Adrenal gland (tissue), 9 donors: ENCODE measurements at regions not wholly inside any gene's neighbourhood (a gene's known extent, or its start where the extent isn't known, plus 50 kb on each side); places are given as distances from the start of the nearest gene placed in this dataset.

Source experiments
- DNase-seq, 7 donors: peaks; one replicate each; pipeline ENCODE4 v3.0.0-alpha.2; 2019 to 2020
- H3K27ac ChIP-seq, 5 donors: fragments of 200-600 bp; sonication (generic) in 4 of 5; 1 replicate in 3 of 5; 2 replicates in 2 of 5; pipeline versions ENCODE4 v1.5.1 to v1.8.0; 2016 to 2020; ENCODE audit warnings: mild to moderate bottlenecking in 1 of 5
- H3K27me3 ChIP-seq: fragments of 200-600 bp; 2 replicates; pipeline ENCODE4 v1.8.0; 2021
- H3K36me3 ChIP-seq, 2 donors: fragments of 200-600 bp; replicated peaks in 1 of 2; 1 replicate in 1 of 2; 2 replicates in 1 of 2; pipeline versions ENCODE4 v1.5.1 to v1.8.0; 2018 to 2022
- H3K4me1 ChIP-seq, 2 donors: fragments of 200-600 bp; replicated peaks in 1 of 2; 1 replicate in 1 of 2; 2 replicates in 1 of 2; pipeline versions ENCODE4 v1.5.1 to v1.8.0; 2018 to 2021
- H3K4me3 ChIP-seq, 4 donors: fragments of 200-600 bp; sonication (generic) in 3 of 4; one replicate each; pipeline ENCODE4 v1.5.1; 2016 to 2018
- H3K9me3 ChIP-seq, 3 donors: fragments of 200-600 bp; sonication (generic) in 1 of 3; replicated peaks in 1 of 3; 1 replicate in 2 of 3; 2 replicates in 1 of 3; pipeline versions ENCODE4 v1.5.1 to v1.8.0; 2016 to 2021
- POLR2A ChIP-seq, 2 donors: fragments of 450-650 bp; IDR thresholded peaks; one replicate each; pipeline ENCODE4 v1.6.1; 2017; ENCODE audit warnings: antibody characterized with exemption in 2 of 2, mild to moderate bottlenecking in 2 of 2, moderate library complexity in 1 of 2
- WGBS, 4 donors: extraction: QIAGEN DNeasy Blood & Tissue Kit in 2 of 4; methylation state at CpG; one replicate each; pipeline versions ENCODE4 v1.1.5 to v1.1.7; 2013 to 2017; 5-methylcytosine and 5-hydroxymethylcytosine counted together
- intact Hi-C, 2 donors: fragments of 100-400 bp; cut with DNase I; formaldehyde crosslinking; loops; one replicate each; pipeline versions ENCODE4 v1.14.1 to v1.15.0; 2022 to 2023
- TF ChIP-seq, protein P1 (sequence below), 6 experiments: fragments of 450-650 bp in 4 of 6; fragments of 200-600 bp in 2 of 6; sonication (generic) in 1 of 6; IDR thresholded peaks; 1 replicate in 5 of 6; 2 replicates in 1 of 6; pipeline versions ENCODE4 v1.5.1 to v1.8.0; 2016 to 2021; ENCODE audit warnings: antibody characterized with exemption in 6 of 6, mild to moderate bottlenecking in 2 of 6, moderate library complexity in 1 of 6
- donor health status: healthy with polysubstance abuse.
- donor health status: Bipolar disorder and iron deficiency.
- donor health status: DM: yes; HTN: yes; CAD: no.
- donor health status: DM: no; HTN: no; CAD: no.
- donor health status: DM: no; HTN: no; CAD: no.

DNA sequence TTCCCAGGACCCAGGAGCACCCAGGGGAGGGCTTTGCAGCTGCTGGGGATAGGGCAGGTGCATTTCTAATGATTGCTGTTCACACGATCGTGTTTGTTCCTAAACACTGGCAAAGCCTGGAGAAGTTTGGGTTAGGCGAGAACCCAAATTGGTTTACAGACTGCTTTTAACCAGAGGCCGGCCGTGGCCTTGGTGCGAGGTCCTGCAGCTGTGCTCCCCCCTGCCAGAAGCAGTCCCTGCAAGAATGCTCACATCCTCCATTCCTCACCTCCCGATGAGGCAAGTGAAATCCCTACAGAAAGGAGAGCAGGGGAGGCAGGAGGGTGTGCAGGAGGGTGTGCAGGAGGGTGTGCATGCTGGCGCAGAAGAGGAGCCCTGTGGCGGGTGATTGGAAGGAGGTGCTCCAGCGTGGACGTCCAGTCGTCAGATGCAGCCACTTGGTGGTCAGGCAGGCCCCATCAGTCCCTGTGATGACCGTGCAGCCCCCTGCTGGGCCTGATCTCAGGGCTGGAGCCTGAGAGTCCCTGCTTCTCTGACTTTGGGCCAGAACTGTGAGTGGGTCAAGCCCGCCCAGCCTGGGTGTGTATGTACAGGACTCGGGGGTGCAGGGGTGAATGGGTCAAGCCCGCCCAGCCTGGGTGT, 55.7 kb upstream of the FRMD1 start:
- Histone ChIP-seq H3K4me3 (no peak overlapping the region), H3K27me3 (no peaks in the 10 kb centered on the region), H3K36me3 (no peaks in the 10 kb centered on the region), H3K4me1 (no peaks in the 10 kb centered on the region), H3K9me3 (no peaks in the 10 kb centered on the region), H3K27ac (no peak overlapping the region)
- WGBS, 4 donors = 77 to 91% (median 86%) methylated on average over 13 to 16 of the region's 16 CpGs
- TF ChIP-seq POLR2A (IDR thresholded peaks at IDR 0.05) = no peak
- TF ChIP-seq, protein P1, sequence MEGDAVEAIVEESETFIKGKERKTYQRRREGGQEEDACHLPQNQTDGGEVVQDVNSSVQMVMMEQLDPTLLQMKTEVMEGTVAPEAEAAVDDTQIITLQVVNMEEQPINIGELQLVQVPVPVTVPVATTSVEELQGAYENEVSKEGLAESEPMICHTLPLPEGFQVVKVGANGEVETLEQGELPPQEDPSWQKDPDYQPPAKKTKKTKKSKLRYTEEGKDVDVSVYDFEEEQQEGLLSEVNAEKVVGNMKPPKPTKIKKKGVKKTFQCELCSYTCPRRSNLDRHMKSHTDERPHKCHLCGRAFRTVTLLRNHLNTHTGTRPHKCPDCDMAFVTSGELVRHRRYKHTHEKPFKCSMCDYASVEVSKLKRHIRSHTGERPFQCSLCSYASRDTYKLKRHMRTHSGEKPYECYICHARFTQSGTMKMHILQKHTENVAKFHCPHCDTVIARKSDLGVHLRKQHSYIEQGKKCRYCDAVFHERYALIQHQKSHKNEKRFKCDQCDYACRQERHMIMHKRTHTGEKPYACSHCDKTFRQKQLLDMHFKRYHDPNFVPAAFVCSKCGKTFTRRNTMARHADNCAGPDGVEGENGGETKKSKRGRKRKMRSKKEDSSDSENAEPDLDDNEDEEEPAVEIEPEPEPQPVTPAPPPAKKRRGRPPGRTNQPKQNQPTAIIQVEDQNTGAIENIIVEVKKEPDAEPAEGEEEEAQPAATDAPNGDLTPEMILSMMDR (IDR thresholded peaks at IDR 0.05) = no peak
- intact Hi-C loops = loop anchor here in 1 of 2 donors (10.0 kb wide), 1 partner anchor 230 kb away; no protein-coding TSS in a partner anchor
- peak in 1 of 7 donors; percentile 21 for DNase-seq

DNA sequence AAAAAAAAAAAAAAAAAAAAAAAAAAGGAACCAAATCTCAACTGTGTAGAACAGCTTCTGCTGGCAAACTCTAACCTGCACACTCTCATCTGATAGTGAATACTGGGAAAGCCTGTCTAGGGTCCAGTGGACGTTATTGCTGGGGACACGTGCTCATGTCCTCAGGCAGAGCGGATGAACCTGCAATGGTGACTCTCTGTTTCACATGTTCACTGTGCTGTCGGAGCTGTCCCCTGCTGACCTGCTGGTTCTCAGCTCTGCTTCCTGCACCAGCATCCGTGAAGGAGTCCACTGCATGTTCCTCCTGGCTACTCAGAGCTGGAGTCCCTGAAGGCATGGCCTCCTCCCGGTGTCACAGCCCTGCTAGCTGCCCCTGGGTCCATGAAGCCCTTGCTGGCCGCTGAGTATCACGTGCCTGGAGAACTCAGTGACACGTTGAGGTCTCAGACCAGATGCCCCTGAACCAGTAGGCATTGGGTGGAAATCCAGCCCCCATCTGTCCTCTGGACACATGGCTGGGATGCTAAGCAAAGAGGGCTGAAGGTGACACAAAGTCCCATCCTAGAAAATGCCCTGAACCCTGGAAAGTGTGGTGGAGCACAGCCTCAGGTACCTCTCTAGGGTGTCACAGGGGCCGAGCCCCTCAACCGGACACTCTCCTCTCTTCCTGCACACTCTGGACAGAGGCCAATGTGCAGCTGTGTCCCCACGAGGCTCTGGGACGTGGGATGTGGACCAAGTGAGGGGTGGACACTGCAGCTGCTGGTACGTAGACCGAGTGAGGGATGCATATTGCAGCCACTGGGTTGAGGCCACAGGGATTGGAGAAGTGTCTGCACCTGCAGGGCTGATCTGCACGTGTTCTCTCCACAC, 54.9 kb upstream of the FRMD1 start:
- Histone ChIP-seq H3K27me3 (no peaks in the 10 kb centered on the region), H3K27ac (no peak overlapping the region), H3K4me1 (no peaks in the 10 kb centered on the region), H3K4me3 (no peak overlapping the region), H3K36me3 (no peaks in the 10 kb centered on the region), H3K9me3 (no peaks in the 10 kb centered on the region)
- WGBS, 4 donors = 51 to 77% (median 67%) methylated on average over 6 to 16 of the region's 16 CpGs
- DNase-seq = peak in 1 of 7 donors; percentile 46
- intact Hi-C loops = loop anchor here in 1 of 2 donors (10.0 kb wide), 1 partner anchor 229 kb away; no protein-coding TSS in a partner anchor
- TF ChIP-seq POLR2A (IDR thresholded peaks at IDR 0.05) = no peak
- TF ChIP-seq, protein P1 (IDR thresholded peaks at IDR 0.05) = no peak

DNA sequence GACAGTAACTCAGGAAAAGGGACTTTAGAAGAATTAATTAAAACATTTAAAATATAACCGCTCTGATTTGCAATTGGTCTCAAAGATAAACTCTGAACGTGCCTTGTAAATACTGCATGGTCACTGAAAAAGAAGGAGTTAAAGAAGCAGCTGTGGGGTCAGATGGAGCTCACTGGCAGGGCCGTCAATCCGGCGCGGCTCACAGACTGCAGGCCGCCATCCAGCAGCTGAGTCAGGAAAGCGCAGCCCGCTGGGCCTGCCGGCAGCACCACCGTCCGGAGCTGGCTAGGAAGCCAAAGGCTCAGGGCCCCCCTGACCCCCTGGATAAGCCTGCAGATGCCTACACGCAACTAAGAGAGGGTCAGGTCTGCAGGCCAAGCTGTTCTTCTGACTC, 54.2 kb upstream of the FRMD1 start:
- WGBS, 4 donors = 33 to 46% (median 38%) methylated on average over 11 to 13 of the region's 13 CpGs
- no peaks in the 10 kb centered on the region for H3K4me1 ChIP-seq
- no peak overlapping the region for H3K4me3 ChIP-seq
- no peaks in the 10 kb centered on the region for H3K9me3 ChIP-seq
- intact Hi-C loops = loop anchor here in 1 of 2 donors (10.0 kb wide), 1 partner anchor 228 kb away; no protein-coding TSS in a partner anchor
- no peak overlapping the region for H3K27ac ChIP-seq
- DNase-seq = peak in 3 of 7 donors; percentile 19 to 49 (median 37)
- TF ChIP-seq POLR2A (IDR thresholded peaks at IDR 0.05) = no peak
- TF ChIP-seq, protein P1 (IDR thresholded peaks at IDR 0.05) = no peak
- H3K36me3 ChIP-seq = no peaks in the 10 kb centered on the region
- H3K27me3 ChIP-seq = no peaks in the 10 kb centered on the region

DNA sequence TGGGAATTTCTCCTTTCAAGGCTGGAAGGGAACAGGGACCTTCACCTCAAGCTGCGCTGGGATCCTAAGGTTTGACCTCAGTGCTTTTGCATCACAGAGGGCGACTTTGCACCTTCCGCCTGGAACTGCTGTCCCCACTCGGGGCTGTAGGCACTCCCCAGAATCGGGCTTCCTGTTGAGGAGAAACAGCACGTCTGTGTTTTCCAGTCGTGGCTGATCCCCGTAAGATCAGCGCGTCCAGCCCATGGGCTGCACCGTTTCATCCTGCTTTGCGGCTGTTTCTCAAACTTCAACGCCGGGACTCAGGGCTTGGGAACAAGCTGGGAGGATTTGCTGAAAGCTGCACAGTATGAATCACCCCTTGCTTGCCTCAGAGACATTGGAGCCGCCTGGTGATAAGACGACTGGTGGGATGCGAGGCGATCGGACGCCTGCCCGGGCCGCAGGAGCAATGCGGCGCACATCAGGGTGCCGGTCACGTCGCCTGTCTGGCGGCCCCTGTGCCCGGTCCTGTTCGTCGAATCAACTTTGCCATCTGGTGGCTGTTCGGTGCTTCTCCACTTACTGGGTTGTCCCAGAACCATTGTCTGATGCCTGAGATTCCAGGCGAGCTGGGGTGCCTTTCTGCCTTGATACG, 53.6 kb upstream of the FRMD1 start:
- Histone ChIP-seq H3K9me3 (no peaks in the 10 kb centered on the region), H3K4me3 (no peak overlapping the region), H3K27me3 (no peaks in the 10 kb centered on the region), H3K36me3 (no peaks in the 10 kb centered on the region), H3K4me1 (no peaks in the 10 kb centered on the region), H3K27ac (no peak overlapping the region)
- intact Hi-C loops = loop anchor here in 1 of 2 donors (10.0 kb wide), 1 partner anchor 228 kb away; no protein-coding TSS in a partner anchor
- 27 to 37% (median 34%) methylated on average over 19 to 34 of the region's 34 CpGs for WGBS, 4 donors
- TF ChIP-seq, protein P1 (IDR thresholded peaks at IDR 0.05) = peak in 5 of 6 experiments; percentile 22 to 48 (median 33)
- no peak for TF ChIP-seq POLR2A (IDR thresholded peaks at IDR 0.05)
- DNase-seq = peak in 6 of 7 donors; percentile 28 to 63 (median 44)
